Choroid plexus epithelial cell (primary cell): ENCODE measurements at regions not wholly inside any gene's neighbourhood (a gene's known extent, or its start where the extent isn't known, plus 50 kb on each side); places are given as distances from the start of the nearest gene placed in this dataset.

Experiments used
- DNase-seq: peaks from one replicate; pipeline ENCODE4 v3.0.0-alpha.2; 2010; ENCODE audit warnings: low read depth
- H3K4me3 ChIP-seq: 2 replicates; pipeline ENCODE4 v1.5.1; 2011; ENCODE audit warnings: low read depth, mild to moderate bottlenecking, control low read depth, low read length, moderate library complexity
- TF ChIP-seq, protein P1 (sequence below): conservative IDR thresholded peaks from 2 replicates; pipeline ENCODE4 v1.5.1; 2011; ENCODE audit warnings: low read depth, mild to moderate bottlenecking, control low read depth, inconsistent platforms, low read length, moderate library complexity

DNA sequence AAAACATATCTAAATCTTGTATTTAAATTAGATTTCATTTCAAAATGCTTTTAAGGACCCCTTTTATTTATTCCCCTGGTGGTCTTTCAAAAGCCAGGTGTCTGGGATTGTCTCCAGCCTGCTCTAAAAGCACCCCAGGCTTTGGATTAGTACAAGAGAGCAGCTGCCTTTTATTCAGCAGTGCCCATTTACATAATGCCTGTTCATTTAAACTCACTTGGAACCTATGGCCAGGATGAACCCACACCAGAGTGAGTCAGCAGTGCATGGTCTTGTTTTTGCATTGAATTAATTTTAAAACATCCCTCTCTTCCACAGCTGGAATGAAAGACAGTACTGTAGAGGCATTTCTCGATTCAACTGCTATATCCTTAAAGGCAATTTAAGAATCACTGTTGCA is 64.1 kb upstream of the TENM3 start:
- DNase-seq: peak; percentile 88
- TF ChIP-seq, protein P1, sequence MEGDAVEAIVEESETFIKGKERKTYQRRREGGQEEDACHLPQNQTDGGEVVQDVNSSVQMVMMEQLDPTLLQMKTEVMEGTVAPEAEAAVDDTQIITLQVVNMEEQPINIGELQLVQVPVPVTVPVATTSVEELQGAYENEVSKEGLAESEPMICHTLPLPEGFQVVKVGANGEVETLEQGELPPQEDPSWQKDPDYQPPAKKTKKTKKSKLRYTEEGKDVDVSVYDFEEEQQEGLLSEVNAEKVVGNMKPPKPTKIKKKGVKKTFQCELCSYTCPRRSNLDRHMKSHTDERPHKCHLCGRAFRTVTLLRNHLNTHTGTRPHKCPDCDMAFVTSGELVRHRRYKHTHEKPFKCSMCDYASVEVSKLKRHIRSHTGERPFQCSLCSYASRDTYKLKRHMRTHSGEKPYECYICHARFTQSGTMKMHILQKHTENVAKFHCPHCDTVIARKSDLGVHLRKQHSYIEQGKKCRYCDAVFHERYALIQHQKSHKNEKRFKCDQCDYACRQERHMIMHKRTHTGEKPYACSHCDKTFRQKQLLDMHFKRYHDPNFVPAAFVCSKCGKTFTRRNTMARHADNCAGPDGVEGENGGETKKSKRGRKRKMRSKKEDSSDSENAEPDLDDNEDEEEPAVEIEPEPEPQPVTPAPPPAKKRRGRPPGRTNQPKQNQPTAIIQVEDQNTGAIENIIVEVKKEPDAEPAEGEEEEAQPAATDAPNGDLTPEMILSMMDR: no peak
- H3K4me3 ChIP-seq: no peak overlapping the region

DNA sequence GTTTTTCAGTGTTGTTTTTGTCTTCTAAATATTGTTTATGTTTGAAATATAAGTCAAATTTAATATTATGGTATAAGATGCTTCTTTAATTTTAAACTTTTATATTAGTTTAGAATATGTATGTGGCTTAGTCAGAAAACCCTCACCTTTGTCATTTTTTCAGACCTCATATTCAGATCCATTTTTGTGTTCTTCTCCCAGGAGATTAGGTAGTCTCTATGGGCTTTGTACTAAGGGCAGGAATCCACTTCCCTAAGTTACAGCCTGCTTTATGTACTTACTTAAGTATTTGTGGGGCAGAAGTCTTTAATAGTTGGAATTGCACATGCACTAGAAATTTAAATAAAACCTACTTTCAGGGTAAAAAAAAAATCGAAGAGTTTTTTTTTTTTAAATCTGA is 63.5 kb upstream of the TENM3 start:
- peak; percentile 42 for DNase-seq
- TF ChIP-seq, protein P1: no peak
- H3K4me3 ChIP-seq: no peak overlapping the region

GRCh38 chr4:182185491-182185890 is 57.7 kb upstream of the TENM3 start:
- DNase-seq: no peak
- TF ChIP-seq, protein P1: no peak
- H3K4me3 ChIP-seq: no peak overlapping the region

DNA sequence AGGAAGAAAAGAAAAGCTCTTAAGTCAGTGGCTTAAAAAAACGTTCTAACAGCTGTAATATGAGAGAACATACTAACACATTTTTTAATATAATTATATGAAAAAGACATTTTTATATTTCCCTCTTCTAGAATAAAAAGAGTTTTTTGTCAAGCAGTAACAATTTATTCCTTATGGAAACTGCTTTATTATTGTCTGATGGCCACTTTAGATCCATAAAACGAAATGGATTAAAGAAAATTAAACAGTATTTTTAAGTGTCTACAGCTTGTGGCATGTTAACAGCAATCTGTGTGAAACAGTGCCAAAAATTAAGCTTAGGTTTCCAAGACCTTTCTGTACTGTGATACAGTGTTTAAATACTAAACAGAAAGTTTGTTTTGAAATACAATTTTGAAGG is 55.5 kb upstream of the TENM3 start:
- TF ChIP-seq, protein P1: no peak
- no peak overlapping the region for H3K4me3 ChIP-seq
- DNase-seq: no peak

- TF ChIP-seq, protein P1: no peak
- DNase-seq: peak; percentile 34
- H3K4me3 ChIP-seq: no peak overlapping the region
Measured at GRCh38 chr4:182188622-182189021, 54.6 kb upstream of the TENM3 start.

- DNase-seq: peak; percentile 68
- TF ChIP-seq, protein P1: no peak
- no peak overlapping the region for H3K4me3 ChIP-seq
Measured at GRCh38 chr4:182189103-182189878, 53.9 kb upstream of the TENM3 start.

- TF ChIP-seq, protein P1: no peak
- H3K4me3 ChIP-seq: no peak overlapping the region
- no peak for DNase-seq
Measured at GRCh38 chr4:182190306-182190705, 52.9 kb upstream of the TENM3 start.
